B cell (primary cell): ENCODE measurements at regions not wholly inside any gene's neighbourhood (a gene's known extent, or its start where the extent isn't known, plus 50 kb on each side); places are given as distances from the start of the nearest gene placed in this dataset.

Source experiments
- ATAC-seq: fragments of 200-7000 bp; cut with Tn5 transposase; one replicate; pipeline ENCODE4 v1.10.0; 2021; ENCODE audit warnings: low read depth, mild to moderate bottlenecking, moderate number of reproducible peaks, moderate library complexity
- CTCF ChIA-PET: fragments of 350-600 bp; sonication (Branson Sonifier 250); formaldehyde crosslinking; loops from one replicate; lab custom pipeline; 2021; ENCODE audit warnings: antibody characterized with exemption, inconsistent platforms; lab: Charles Lee
- POLR2A ChIA-PET: fragments of 350-600 bp; sonication (Branson Sonifier 250); formaldehyde crosslinking; loops from one replicate; lab custom pipeline; 2021; ENCODE audit warnings: antibody characterized with exemption; lab: Charles Lee
- DNase-seq: peaks from one replicate; pipeline ENCODE4 v3.0.0; 2013
- H2AFZ ChIP-seq: 2 replicates; pipeline ENCODE4 v1.6.1; 2012; ENCODE audit warnings: mild to moderate bottlenecking, low read depth, low read length; ENCODE audit not compliant: insufficient read depth, poor library complexity, severe bottlenecking
- H3K27ac ChIP-seq, 2 donors: 1 replicate in 1 of 2; 2 replicates in 1 of 2; pipeline ENCODE4 v1.5.1; 2012 to 2013; ENCODE audit warnings: low read length in 2 of 2, mild to moderate bottlenecking in 2 of 2, moderate library complexity in 1 of 2
- H3K27me3 ChIP-seq, 4 experiments: fragments of 200-600 bp in 1 of 4; sonication (generic) in 1 of 4; replicated peaks in 1 of 4; 1 replicate in 2 of 4; 2 replicates in 2 of 4; pipeline versions ENCODE4 v1.6.1 to v1.7.0; 2013 to 2016; ENCODE audit warnings: low read length in 3 of 4, mild to moderate bottlenecking in 2 of 4, mixed read lengths in 1 of 4, moderate library complexity in 1 of 4; ENCODE audit not compliant: insufficient read depth in 4 of 4, control insufficient read depth in 3 of 4; ENCODE audit errors: control extremely low read depth in 1 of 4
- H3K36me3 ChIP-seq, 2 experiments: replicated peaks in 1 of 2; 1 replicate in 1 of 2; 2 replicates in 1 of 2; pipeline versions ENCODE4 v1.6.1 to v1.7.1; 2013; ENCODE audit warnings: low read length in 1 of 2; ENCODE audit not compliant: insufficient read depth in 2 of 2, control insufficient read depth in 1 of 2; ENCODE audit errors: control extremely low read depth in 1 of 2, extremely low read depth in 1 of 2
- H3K4me1 ChIP-seq, 2 donors: fragments of 200-600 bp in 1 of 2; sonication (generic) in 1 of 2; 1 replicate in 1 of 2; 2 replicates in 1 of 2; pipeline versions ENCODE4 v1.5.1 to v1.6.1; 2013 to 2017; ENCODE audit warnings: low read length in 2 of 2; ENCODE audit not compliant: control insufficient read depth in 2 of 2, insufficient read depth in 2 of 2
- H3K4me2 ChIP-seq: replicated peaks from 2 replicates; pipeline ENCODE3; 2012; ENCODE audit warnings: mild to moderate bottlenecking, low read depth, low read length; ENCODE audit not compliant: poor library complexity, severe bottlenecking
- H3K4me3 ChIP-seq, 5 experiments: fragments of 200-600 bp in 1 of 5; sonication (generic) in 1 of 5; 1 replicate in 3 of 5; 2 replicates in 2 of 5; pipeline versions ENCODE4 v1.5.1 to v1.7.0; 2011 to 2016; ENCODE audit warnings: low read length in 4 of 5, mild to moderate bottlenecking in 4 of 5, low read depth in 2 of 5, control low read depth in 1 of 5, moderate library complexity in 1 of 5; ENCODE audit not compliant: insufficient read depth in 1 of 5; ENCODE audit errors: control extremely low read depth in 1 of 5, extremely low read depth in 1 of 5
- H3K79me2 ChIP-seq: fragments of 200-600 bp; sonication (generic); one replicate; pipeline ENCODE4 v1.6.0; 2016; ENCODE audit warnings: low read length; ENCODE audit not compliant: control insufficient read depth, insufficient read depth
- H3K9ac ChIP-seq: fragments of 200-600 bp; sonication (generic); 2 replicates; pipeline ENCODE4 v1.6.1; 2017; ENCODE audit warnings: mild to moderate bottlenecking, low read length, moderate library complexity
- H3K9me3 ChIP-seq, 3 donors: one replicate each; pipeline versions ENCODE4 v1.6.1 to v1.7.1; 2013; ENCODE audit warnings: low read length in 2 of 3; ENCODE audit not compliant: control insufficient read depth in 2 of 3, insufficient read depth in 1 of 3; ENCODE audit errors: control extremely low read depth in 1 of 3
- H4K20me1 ChIP-seq: 2 replicates; pipeline ENCODE4 v1.6.0; 2012; ENCODE audit warnings: mild to moderate bottlenecking, low read length; ENCODE audit not compliant: insufficient read depth, control insufficient read depth, poor library complexity, severe bottlenecking
- H3K27ac Mint-ChIP-seq: one replicate; pipeline ENCODE4 v1.8.0; 2021; ENCODE audit warnings: mixed read lengths
- H3K27me3 Mint-ChIP-seq: one replicate; pipeline ENCODE4 v1.8.0; 2021; ENCODE audit warnings: mixed read lengths
- H3K4me1 Mint-ChIP-seq: one replicate; pipeline ENCODE4 v1.8.0; 2021; ENCODE audit warnings: mixed read lengths
- H3K4me3 Mint-ChIP-seq: one replicate; pipeline ENCODE4 v1.8.0; 2021; ENCODE audit warnings: mixed read lengths
- H3K9me3 Mint-ChIP-seq: one replicate; pipeline ENCODE4 v1.8.0; 2022; ENCODE audit warnings: mixed read lengths; ENCODE audit not compliant: insufficient read depth
- CTCF ChIP-seq: fragments of 200-600 bp; IDR thresholded peaks from one replicate; pipeline ENCODE4 v1.8.0; 2022; ENCODE audit warnings: antibody characterized with exemption, mild to moderate bottlenecking
- EZH2 ChIP-seq: IDR thresholded peaks from 2 replicates; pipeline ENCODE4 v1.6.1; 2012; ENCODE audit warnings: borderline replicate concordance, low read depth, mild to moderate bottlenecking, moderate library complexity, low read length; ENCODE audit not compliant: insufficient read depth, poor library complexity, severe bottlenecking
- WGBS: methylation state at CpG from one replicate; pipeline ENCODE4 v1.1.5; 2013; ENCODE audit warnings: missing lambda C conversion rate; ENCODE audit not compliant: insufficient coverage; 5-methylcytosine and 5-hydroxymethylcytosine counted together
- intact Hi-C: fragments of 100-400 bp; cut with micrococcal nuclease; formaldehyde crosslinking; loops from one replicate; pipeline ENCODE4 v1.10.0; 2022

DNA sequence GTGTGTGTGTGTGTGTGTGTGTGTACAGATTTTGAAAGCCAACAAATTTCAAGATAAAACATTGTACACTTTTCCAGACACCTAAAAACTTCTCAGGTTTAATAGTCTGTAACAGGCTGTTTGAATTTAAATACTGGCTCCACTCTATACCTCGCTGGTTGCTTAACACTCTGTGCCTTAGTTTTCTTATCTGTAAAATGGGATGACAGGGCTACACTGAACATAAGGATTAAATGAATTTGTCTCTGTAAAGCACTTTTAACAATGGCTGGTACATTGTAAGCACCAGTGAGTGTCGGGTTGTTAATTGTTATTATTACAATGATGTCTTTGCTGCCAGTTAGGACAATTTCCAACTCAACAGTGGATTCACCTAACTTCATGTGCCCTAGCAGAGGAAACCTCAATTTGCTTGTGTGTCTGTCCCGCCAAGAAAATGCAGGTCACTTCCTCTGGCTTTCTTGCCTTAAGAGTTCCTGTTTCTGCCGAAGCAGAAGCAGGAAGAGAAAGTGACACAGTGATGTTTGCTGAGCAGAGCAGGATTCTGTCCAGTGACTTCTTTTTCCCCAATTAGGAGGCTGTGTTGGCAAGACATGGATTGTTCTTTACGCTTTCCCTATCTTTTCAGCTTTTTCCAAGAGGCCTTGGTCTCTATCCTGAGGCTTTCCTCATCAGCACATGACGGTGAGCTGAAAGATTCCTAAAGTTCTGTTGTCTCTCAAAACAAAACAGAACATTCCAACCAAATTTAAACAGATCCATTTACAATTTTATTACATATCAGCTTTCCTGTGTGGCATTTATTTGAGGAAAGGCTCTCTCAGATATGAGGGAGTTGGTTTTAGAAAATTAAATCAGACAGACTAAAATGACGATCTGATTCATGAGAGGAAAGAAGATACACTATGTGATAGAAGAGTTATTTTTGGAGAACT is 154.1 kb upstream of the ATP2B1 start:
- intact Hi-C loops: loop anchor here (1.0 to 5.0 kb wide), 5 partner anchors 40 to 153 kb away; no protein-coding TSS in a partner anchor
- H3K79me2 ChIP-seq: no peaks in the 10 kb centered on the region
- ChIA-PET POLR2A (interaction anchor here (1.0 to 2.8 kb wide), 6 partner anchors 18 to 154 kb away, joined by 3 to 16 read pairs (median 5); partner anchors contain the start of gene ATP2B1), CTCF (interaction anchor here (0.9 to 2.9 kb wide), 3 partner anchors 62 to 154 kb away, joined by 3 to 12 read pairs (median 6); partner anchors contain the start of gene ATP2B1)
- H3K9me3 ChIP-seq: peaks cover 0 to 3% (median 0%) of the 10 kb centered on the region in 3 donors
- H3K27ac Mint-ChIP-seq: peak overlapping the region; percentile 98
- H3K4me2 ChIP-seq: peak overlapping the region; percentile 74
- H3K36me3 ChIP-seq: no peaks in the 10 kb centered on the region
- H3K4me1 ChIP-seq: peaks cover 56 to 64% of the 10 kb centered on the region in 2 donors
- peak overlapping the region; percentile 23 to 65 (median 44) for H3K4me3 ChIP-seq
- H3K4me1 Mint-ChIP-seq: peaks cover 67% of the 10 kb centered on the region
- H3K27me3 ChIP-seq: no peaks in the 10 kb centered on the region
- H3K9ac ChIP-seq: peak overlapping the region; percentile 65
- peak overlapping the region; percentile 44 for H2AFZ ChIP-seq
- no peaks in the 10 kb centered on the region for H3K9me3 Mint-ChIP-seq
- TF ChIP-seq CTCF (no peak), EZH2 (no peak)
- peak overlapping the region; percentile 92 to 96 for H3K27ac ChIP-seq
- no peaks in the 10 kb centered on the region for H3K27me3 Mint-ChIP-seq
- H4K20me1 ChIP-seq: no peaks in the 10 kb centered on the region
- H3K4me3 Mint-ChIP-seq: peak overlapping the region; percentile 86
- peak; percentile 88 for DNase-seq
- 16% methylated on average over 4 of the region's 7 CpGs for WGBS
- ATAC-seq: peak; percentile 68

- Mint-ChIP-seq H3K27ac (peak overlapping the region; percentile 75), H3K4me3 (no peak overlapping the region), H3K9me3 (no peaks in the 10 kb centered on the region), H3K4me1 (peaks cover 80% of the 10 kb centered on the region), H3K27me3 (no peaks in the 10 kb centered on the region)
- H3K4me2 ChIP-seq: no peak overlapping the region
- intact Hi-C loops: loop anchor here (5.0 kb wide), 1 partner anchor 39 kb away; no protein-coding TSS in a partner anchor
- no peak overlapping the region for H3K4me3 ChIP-seq
- 94% methylated on average over 2 of the region's 3 CpGs for WGBS
- H3K9ac ChIP-seq: no peak overlapping the region
- no peak overlapping the region for H3K27ac ChIP-seq
- no peaks in the 10 kb centered on the region for H4K20me1 ChIP-seq
- H3K79me2 ChIP-seq: no peaks in the 10 kb centered on the region
- TF ChIP-seq CTCF (no peak), EZH2 (no peak)
- DNase-seq (no peak), ATAC-seq (no peak)
- no peak overlapping the region for H2AFZ ChIP-seq
- CTCF ChIA-PET: interaction anchor here (1.2 to 2.0 kb wide), 2 partner anchors 13 to 152 kb away, joined by 3 to 7 read pairs; partner anchors contain the start of gene ATP2B1
- POLR2A ChIA-PET: no interaction called here
- no peaks in the 10 kb centered on the region for H3K27me3 ChIP-seq
- H3K9me3 ChIP-seq: no peaks in the 10 kb centered on the region
- no peaks in the 10 kb centered on the region for H3K36me3 ChIP-seq
- H3K4me1 ChIP-seq: peaks cover 73 to 80% of the 10 kb centered on the region in 2 donors
Measured at GRCh38 chr12:89861086-89861485, 152.4 kb upstream of the ATP2B1 start.
